IPS-18c (cell line): ENCODE measurements at regions not wholly inside any gene's neighbourhood (a gene's known extent, or its start where the extent isn't known, plus 50 kb on each side); places are given as distances from the start of the nearest gene placed in this dataset.

Experiments used
- H3K4me3 ChIP-seq: 2 replicates; pipeline ENCODE4 v1.7.0; 2013; ENCODE audit warnings: low read depth, mild to moderate bottlenecking, low read length, moderate library complexity; ENCODE audit not compliant: insufficient read depth
- H3K9me3 ChIP-seq: one replicate; pipeline ENCODE4 v1.6.1; 2013; ENCODE audit warnings: mild to moderate bottlenecking, low read length, moderate library complexity; ENCODE audit not compliant: control insufficient read depth, insufficient read depth

- H3K4me3 ChIP-seq: no peak overlapping the region
- peaks cover 9% of the 10 kb centered on the region for H3K9me3 ChIP-seq
Observed at GRCh38 chr6:164276211-164276610, 861.7 kb downstream of the QKI start.

GRCh38 chr6:164275773-164276172 is 861.3 kb downstream of the QKI start:
- H3K4me3 ChIP-seq: no peak overlapping the region
- peaks cover 9% of the 10 kb centered on the region for H3K9me3 ChIP-seq

GRCh38 chr6:164274493-164274892 is 860.0 kb downstream of the QKI start:
- Histone ChIP-seq H3K9me3 (peaks cover 4% of the 10 kb centered on the region), H3K4me3 (no peak overlapping the region)

GRCh38 chr6:164273491-164273890 is 859.0 kb downstream of the QKI start:
- Histone ChIP-seq H3K9me3 (no peaks in the 10 kb centered on the region), H3K4me3 (no peak overlapping the region)

- Histone ChIP-seq H3K4me3 (no peak overlapping the region), H3K9me3 (no peaks in the 10 kb centered on the region)
Observed at GRCh38 chr6:164266851-164267250, 852.3 kb downstream of the QKI start.

- no peaks in the 10 kb centered on the region for H3K9me3 ChIP-seq
Observed at GRCh38 chr6:164262348-164262747, 847.8 kb downstream of the QKI start.

GRCh38 chr6:164258421-164258820 is 843.9 kb downstream of the QKI start:
- Histone ChIP-seq H3K9me3 (no peaks in the 10 kb centered on the region), H3K4me3 (no peak overlapping the region)

More at GRCh38 chr6:164262348-164262747, 847.8 kb downstream of the QKI start:
- no peak overlapping the region for H3K4me3 ChIP-seq

GRCh38 chr6:164252948-164253347 is 838.4 kb downstream of the QKI start:
- Histone ChIP-seq H3K9me3 (no peaks in the 10 kb centered on the region), H3K4me3 (no peak overlapping the region)

GRCh38 chr6:164252291-164252690 is 837.8 kb downstream of the QKI start:
- H3K4me3 ChIP-seq: no peak overlapping the region
- H3K9me3 ChIP-seq: no peaks in the 10 kb centered on the region

GRCh38 chr6:164247106-164247505 is 832.6 kb downstream of the QKI start:
- H3K4me3 ChIP-seq: no peak overlapping the region
- no peaks in the 10 kb centered on the region for H3K9me3 ChIP-seq

- H3K4me3 ChIP-seq: no peak overlapping the region
Observed at GRCh38 chr6:164246082-164246481, 831.6 kb downstream of the QKI start.

GRCh38 chr6:164243949-164244348 is 829.4 kb downstream of the QKI start:
- Histone ChIP-seq H3K9me3 (no peaks in the 10 kb centered on the region), H3K4me3 (no peak overlapping the region)

More at GRCh38 chr6:164246082-164246481, 831.6 kb downstream of the QKI start:
- H3K9me3 ChIP-seq: no peaks in the 10 kb centered on the region

- H3K9me3 ChIP-seq: no peaks in the 10 kb centered on the region
Observed at GRCh38 chr6:164243012-164243610, 828.6 kb downstream of the QKI start.

GRCh38 chr6:164230804-164231203 is 816.3 kb downstream of the QKI start:
- Histone ChIP-seq H3K4me3 (no peak overlapping the region), H3K9me3 (no peaks in the 10 kb centered on the region)

More at GRCh38 chr6:164243012-164243610, 828.6 kb downstream of the QKI start:
- H3K4me3 ChIP-seq: no peak overlapping the region

GRCh38 chr6:164230259-164230658 is 815.7 kb downstream of the QKI start:
- Histone ChIP-seq H3K4me3 (no peak overlapping the region), H3K9me3 (no peaks in the 10 kb centered on the region)

GRCh38 chr6:164229716-164230115 is 815.2 kb downstream of the QKI start:
- H3K9me3 ChIP-seq: no peaks in the 10 kb centered on the region
- no peak overlapping the region for H3K4me3 ChIP-seq

GRCh38 chr6:164227952-164228522 is 813.5 kb downstream of the QKI start:
- H3K4me3 ChIP-seq: no peak overlapping the region
- H3K9me3 ChIP-seq: no peaks in the 10 kb centered on the region

GRCh38 chr6:164216839-164217238 is 802.3 kb downstream of the QKI start:
- Histone ChIP-seq H3K4me3 (no peak overlapping the region), H3K9me3 (no peaks in the 10 kb centered on the region)

GRCh38 chr6:164216368-164216767 is 801.9 kb downstream of the QKI start:
- Histone ChIP-seq H3K4me3 (no peak overlapping the region), H3K9me3 (no peaks in the 10 kb centered on the region)
